D721Med (cell line): ENCODE measurements at regions not wholly inside any gene's neighbourhood (a gene's known extent, or its start where the extent isn't known, plus 50 kb on each side); places are given as distances from the start of the nearest gene placed in this dataset.

ENCODE experiments used
- DNase-seq: peaks from one replicate; pipeline ENCODE4 v3.0.0; 2011; ENCODE audit warnings: low spot score; ENCODE audit not compliant: insufficient read length
- FAIRE-seq: peaks from 2 replicates; lab custom pipeline; 2011; peaks lifted over from hg19 to GRCh38; lab: Jason Lieb, UNC
- TF ChIP-seq, protein P1 (sequence below): IDR thresholded peaks from 2 replicates; pipeline ENCODE4 v1.5.1; 2012; ENCODE audit warnings: mild to moderate bottlenecking, control low read depth; ENCODE audit not compliant: insufficient read depth; ENCODE audit errors: missing control alignments

DNA sequence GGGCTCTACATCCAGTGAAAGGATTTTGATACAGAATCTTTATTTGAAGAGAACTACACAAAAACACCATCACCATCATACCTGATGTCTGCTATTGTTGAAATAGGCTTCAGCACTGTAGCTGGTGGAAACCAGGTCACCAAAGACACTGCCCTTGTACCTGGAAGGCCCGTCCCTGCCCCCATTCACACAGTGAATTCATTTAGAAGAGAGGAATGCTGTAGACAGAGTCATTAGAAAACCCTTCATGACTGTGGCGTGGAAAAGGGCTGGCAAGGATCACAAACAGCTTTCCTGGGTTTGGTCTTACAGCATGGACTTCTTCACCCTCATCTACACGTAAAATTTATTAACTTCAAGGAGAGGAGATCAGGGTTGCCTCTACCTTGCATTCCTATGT is 202.0 kb upstream of the NRP1 start:
- TF ChIP-seq, protein P1, sequence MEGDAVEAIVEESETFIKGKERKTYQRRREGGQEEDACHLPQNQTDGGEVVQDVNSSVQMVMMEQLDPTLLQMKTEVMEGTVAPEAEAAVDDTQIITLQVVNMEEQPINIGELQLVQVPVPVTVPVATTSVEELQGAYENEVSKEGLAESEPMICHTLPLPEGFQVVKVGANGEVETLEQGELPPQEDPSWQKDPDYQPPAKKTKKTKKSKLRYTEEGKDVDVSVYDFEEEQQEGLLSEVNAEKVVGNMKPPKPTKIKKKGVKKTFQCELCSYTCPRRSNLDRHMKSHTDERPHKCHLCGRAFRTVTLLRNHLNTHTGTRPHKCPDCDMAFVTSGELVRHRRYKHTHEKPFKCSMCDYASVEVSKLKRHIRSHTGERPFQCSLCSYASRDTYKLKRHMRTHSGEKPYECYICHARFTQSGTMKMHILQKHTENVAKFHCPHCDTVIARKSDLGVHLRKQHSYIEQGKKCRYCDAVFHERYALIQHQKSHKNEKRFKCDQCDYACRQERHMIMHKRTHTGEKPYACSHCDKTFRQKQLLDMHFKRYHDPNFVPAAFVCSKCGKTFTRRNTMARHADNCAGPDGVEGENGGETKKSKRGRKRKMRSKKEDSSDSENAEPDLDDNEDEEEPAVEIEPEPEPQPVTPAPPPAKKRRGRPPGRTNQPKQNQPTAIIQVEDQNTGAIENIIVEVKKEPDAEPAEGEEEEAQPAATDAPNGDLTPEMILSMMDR, result no peak
- DNase-seq (no peak), FAIRE-seq (no peak)

DNA sequence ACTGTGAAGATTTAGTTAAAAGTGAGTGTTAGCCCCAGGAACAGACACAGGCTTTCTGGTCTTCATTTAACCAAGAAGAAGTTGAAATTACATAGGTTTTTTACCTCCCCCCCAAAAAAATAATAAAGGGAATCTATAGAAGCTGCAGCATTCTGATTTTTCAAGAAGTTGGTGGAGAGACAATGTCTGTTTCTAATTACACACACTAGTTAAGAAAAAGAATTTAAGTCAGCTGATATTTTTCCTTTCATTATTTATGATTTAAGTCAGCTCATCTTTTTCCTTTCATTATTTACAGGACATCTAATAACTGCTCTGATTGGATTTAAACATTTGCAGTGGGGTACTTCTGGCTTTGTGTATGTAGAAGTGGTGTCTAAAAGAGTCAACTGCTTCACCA is 201.4 kb upstream of the NRP1 start:
- DNase-seq (no peak), FAIRE-seq (no peak)
- TF ChIP-seq, protein P1, result no peak

DNA sequence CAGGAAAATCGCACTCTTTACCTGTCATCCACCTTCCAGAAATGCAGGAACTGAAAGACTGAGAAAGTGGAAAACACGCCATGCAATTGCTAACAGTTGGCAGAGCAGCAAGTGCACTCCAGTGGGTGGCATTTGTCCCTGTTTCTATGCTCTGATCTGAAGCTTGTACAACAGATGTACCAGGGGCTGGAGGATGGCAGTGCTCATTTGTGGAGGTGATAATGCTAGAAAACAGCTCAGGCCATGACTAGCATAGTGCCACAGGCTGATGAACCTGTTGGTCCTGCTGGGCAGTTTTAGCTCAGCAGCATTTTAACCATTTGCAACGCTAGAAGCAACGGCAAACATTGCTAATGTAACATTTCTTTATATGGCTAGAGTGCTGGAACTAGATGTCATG is 199.9 kb upstream of the NRP1 start:
- TF ChIP-seq, protein P1, result no peak
- FAIRE-seq, result no peak
- DNase-seq, result no peak

DNA sequence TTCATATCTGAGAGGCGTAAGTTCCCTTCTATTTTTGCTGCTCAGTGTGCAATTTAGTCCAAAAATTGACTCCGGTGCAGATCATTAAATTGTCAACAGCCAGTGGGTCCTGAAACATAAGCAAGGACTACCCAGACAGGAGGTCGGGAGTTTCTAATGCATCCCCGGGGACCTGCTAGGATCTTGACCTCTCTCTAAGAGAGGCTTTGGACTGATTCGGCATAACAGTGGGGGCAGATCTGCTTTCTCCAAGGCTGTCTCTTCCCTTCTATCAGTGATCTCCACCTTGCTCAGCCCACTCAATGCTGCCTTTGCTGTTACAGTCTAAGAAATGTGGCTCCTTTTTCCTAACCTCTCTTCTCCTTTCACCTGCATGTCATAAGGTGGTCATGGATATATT is 199.1 kb upstream of the NRP1 start:
- TF ChIP-seq, protein P1, result no peak
- no peak for FAIRE-seq
- no peak for DNase-seq

DNA sequence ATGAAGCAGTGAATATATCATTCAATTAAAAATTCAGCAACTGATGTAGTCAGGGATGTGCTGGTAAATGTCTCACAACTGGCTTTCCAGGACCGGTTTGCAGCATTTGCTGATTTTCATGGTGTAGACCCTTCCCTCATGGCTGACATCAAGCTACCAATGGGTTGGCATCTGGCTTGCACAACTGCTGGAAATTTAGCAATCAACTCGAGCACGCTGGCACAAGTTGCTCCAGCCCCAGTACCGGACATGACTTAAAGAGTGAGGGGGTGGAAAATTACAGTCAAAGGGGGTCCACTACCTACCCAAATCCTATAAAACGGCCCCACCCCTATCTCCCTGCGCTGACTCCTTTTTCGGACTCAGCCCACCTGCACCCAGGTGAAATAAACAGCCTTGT is 198.4 kb upstream of the NRP1 start:
- DNase-seq, result no peak
- TF ChIP-seq, protein P1, result no peak
- no peak for FAIRE-seq

DNA sequence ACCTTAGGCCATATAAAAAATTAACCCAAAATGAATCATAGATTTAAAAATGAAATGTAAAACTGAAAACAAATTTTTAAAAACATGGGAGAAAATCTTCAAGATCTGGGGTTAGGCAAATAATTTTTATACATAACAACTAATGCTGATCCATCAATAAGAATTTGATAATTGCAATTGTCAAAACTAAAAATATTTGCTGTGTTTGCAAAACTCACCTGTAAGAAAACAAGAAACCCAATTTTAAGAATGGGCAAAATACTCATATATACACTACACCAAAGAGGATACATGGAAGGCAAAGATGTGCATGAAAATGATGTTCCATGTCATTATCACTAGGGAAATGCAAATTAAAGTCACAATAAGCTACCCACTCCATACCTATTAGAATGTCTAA is 194.8 kb upstream of the NRP1 start:
- no peak for DNase-seq
- FAIRE-seq, result no peak
- TF ChIP-seq, protein P1, result no peak

DNA sequence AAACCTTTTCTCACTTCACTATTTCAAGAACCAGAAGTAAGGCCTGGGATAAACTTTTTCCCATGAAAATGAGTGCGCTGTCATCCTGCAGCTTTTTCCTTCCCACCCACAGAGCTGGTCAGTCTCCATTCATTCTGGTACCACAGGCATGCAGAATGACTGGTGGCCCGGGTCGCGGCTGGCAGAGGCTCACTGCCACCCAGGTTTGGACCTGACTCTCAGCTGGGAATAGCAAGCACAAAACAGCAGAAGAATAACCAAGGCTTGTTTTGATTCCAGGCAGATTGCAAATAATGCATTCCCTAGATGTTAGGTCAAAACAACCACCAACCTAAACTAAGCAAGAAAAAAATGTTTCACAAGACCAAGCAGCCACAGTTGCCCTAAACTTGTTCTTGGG is 190.5 kb upstream of the NRP1 start:
- TF ChIP-seq, protein P1, result no peak
- DNase-seq (no peak), FAIRE-seq (no peak)
